ENCODE measurements at regions not wholly inside any gene's neighbourhood (a gene's known extent, or its start where the extent isn't known, plus 50 kb on each side); places are given as distances from the start of the nearest gene placed in this dataset.

- Histone ChIP-seq H3F3A (ENCODE audit: low read depth) (no peaks in the 10 kb centered on the region), H3K4me1 (ENCODE audit: insufficient read depth, low read length, poor library complexity, severe bottlenecking) (no peaks in the 10 kb centered on the region), H3K4me3 (ENCODE audit: low read length, poor library complexity, severe bottlenecking) (no peak overlapping the region), H4K20me1 (ENCODE audit: insufficient read depth, low read length, poor library complexity, severe bottlenecking) (no peaks in the 10 kb centered on the region), H3K27me3 (ENCODE audit: insufficient read depth, low read length, poor library complexity, severe bottlenecking) (no peaks in the 10 kb centered on the region), H2AFZ (ENCODE audit: low read length) (no peak overlapping the region), H3K9me2 (replicated peaks; ENCODE audit: low read depth, low read length) (no peaks in the 10 kb centered on the region), H3K36me3 (ENCODE audit: insufficient read depth, low read length) (no peaks in the 10 kb centered on the region), H3K79me2 (ENCODE audit: insufficient read depth, low read length) (no peaks in the 10 kb centered on the region), H3K4me2 (ENCODE audit: low read depth, low read length, poor library complexity, severe bottlenecking) (no peak overlapping the region), H3K9ac (ENCODE audit: low read depth, low read length, poor library complexity, severe bottlenecking) (no peak overlapping the region), H3K9me3 (ENCODE audit: insufficient read depth, low read depth, low read length) (no peaks in the 10 kb centered on the region)
- TF ChIP-seq EZH2phosphoT487 (IDR thresholded peaks at IDR 0.05; ENCODE audit: borderline replicate concordance), result no peak
- TF ChIP-seq, protein P1, sequence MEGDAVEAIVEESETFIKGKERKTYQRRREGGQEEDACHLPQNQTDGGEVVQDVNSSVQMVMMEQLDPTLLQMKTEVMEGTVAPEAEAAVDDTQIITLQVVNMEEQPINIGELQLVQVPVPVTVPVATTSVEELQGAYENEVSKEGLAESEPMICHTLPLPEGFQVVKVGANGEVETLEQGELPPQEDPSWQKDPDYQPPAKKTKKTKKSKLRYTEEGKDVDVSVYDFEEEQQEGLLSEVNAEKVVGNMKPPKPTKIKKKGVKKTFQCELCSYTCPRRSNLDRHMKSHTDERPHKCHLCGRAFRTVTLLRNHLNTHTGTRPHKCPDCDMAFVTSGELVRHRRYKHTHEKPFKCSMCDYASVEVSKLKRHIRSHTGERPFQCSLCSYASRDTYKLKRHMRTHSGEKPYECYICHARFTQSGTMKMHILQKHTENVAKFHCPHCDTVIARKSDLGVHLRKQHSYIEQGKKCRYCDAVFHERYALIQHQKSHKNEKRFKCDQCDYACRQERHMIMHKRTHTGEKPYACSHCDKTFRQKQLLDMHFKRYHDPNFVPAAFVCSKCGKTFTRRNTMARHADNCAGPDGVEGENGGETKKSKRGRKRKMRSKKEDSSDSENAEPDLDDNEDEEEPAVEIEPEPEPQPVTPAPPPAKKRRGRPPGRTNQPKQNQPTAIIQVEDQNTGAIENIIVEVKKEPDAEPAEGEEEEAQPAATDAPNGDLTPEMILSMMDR (conservative IDR thresholded peaks at IDR 0.05; ENCODE audit: low read length), result no peak
These were observed 100.6 kb downstream of the LIPG start for GRCh38 chr18:49662506-49662905.

DNA sequence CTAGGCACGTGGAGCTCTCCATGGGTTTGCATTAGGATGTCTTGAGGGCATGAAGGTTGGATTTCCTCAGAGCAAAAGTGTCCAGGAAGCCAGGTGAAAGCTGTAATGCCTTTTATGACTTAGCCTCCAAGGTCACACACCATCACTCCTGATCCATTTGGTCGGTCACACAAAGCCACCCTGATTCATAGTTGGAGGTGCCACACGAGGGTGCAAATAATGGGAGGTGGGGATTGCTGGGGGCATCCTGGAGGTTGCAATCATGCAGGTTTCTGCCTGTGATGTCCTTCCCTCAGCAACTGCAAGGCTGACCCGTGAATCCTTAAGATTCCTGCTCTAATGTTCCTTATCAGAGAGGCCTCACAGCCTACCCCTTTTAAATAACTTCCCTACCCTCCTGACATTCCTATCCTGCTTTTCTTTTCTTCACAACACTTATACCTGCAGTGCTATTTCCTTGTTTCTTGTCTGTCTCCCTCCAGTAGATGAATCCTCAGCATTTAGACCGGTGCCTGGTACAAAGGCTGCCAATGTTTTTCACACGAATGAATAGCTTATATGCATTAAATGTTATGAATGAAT, 97.1 kb downstream of the LIPG start:
- no peak overlapping the region for H2AFZ ChIP-seq (ENCODE audit: low read length)
- no peaks in the 10 kb centered on the region for H3K79me2 ChIP-seq (ENCODE audit: insufficient read depth, low read length)
- H3K9me2 ChIP-seq (replicated peaks; ENCODE audit: low read depth, low read length), result no peaks in the 10 kb centered on the region
- H3K4me2 ChIP-seq (ENCODE audit: low read depth, low read length, poor library complexity, severe bottlenecking), result no peak overlapping the region
- no peaks in the 10 kb centered on the region for H3K36me3 ChIP-seq (ENCODE audit: insufficient read depth, low read length)
- H3K27me3 ChIP-seq (ENCODE audit: insufficient read depth, low read length, poor library complexity, severe bottlenecking), result no peaks in the 10 kb centered on the region
- H3K4me3 ChIP-seq (ENCODE audit: low read length, poor library complexity, severe bottlenecking), result no peak overlapping the region
- H4K20me1 ChIP-seq (ENCODE audit: insufficient read depth, low read length, poor library complexity, severe bottlenecking), result no peaks in the 10 kb centered on the region
- H3K9me3 ChIP-seq (ENCODE audit: insufficient read depth, low read depth, low read length), result no peaks in the 10 kb centered on the region
- TF ChIP-seq, protein P1 (conservative IDR thresholded peaks at IDR 0.05; ENCODE audit: low read length), result no peak
- TF ChIP-seq EZH2phosphoT487 (IDR thresholded peaks at IDR 0.05; ENCODE audit: borderline replicate concordance), result no peak
- no peak overlapping the region for H3K9ac ChIP-seq (ENCODE audit: low read depth, low read length, poor library complexity, severe bottlenecking)
- H3F3A ChIP-seq (ENCODE audit: low read depth), result no peaks in the 10 kb centered on the region
- H3K4me1 ChIP-seq (ENCODE audit: insufficient read depth, low read length, poor library complexity, severe bottlenecking), result peaks cover 6% of the 10 kb centered on the region

- H3K4me3 ChIP-seq (ENCODE audit: low read length, poor library complexity, severe bottlenecking), result no peak overlapping the region
- H3K9ac ChIP-seq (ENCODE audit: low read depth, low read length, poor library complexity, severe bottlenecking), result no peak overlapping the region
- H3F3A ChIP-seq (ENCODE audit: low read depth), result no peaks in the 10 kb centered on the region
These were observed 94.3 kb downstream of the LIPG start for GRCh38 chr18:49656073-49656692.

More at GRCh38 chr18:49656073-49656692, 94.3 kb downstream of the LIPG start:
- no peak for TF ChIP-seq EZH2phosphoT487 (IDR thresholded peaks at IDR 0.05; ENCODE audit: borderline replicate concordance)
- TF ChIP-seq, protein P1 (conservative IDR thresholded peaks at IDR 0.05; ENCODE audit: low read length), result no peak
- no peaks in the 10 kb centered on the region for H3K9me3 ChIP-seq (ENCODE audit: insufficient read depth, low read depth, low read length)
- no peaks in the 10 kb centered on the region for H3K36me3 ChIP-seq (ENCODE audit: insufficient read depth, low read length)
- no peaks in the 10 kb centered on the region for H3K79me2 ChIP-seq (ENCODE audit: insufficient read depth, low read length)
- no peaks in the 10 kb centered on the region for H3K9me2 ChIP-seq (replicated peaks; ENCODE audit: low read depth, low read length)
- H3K27me3 ChIP-seq (ENCODE audit: insufficient read depth, low read length, poor library complexity, severe bottlenecking), result no peaks in the 10 kb centered on the region
- peaks cover 6% of the 10 kb centered on the region for H3K4me1 ChIP-seq (ENCODE audit: insufficient read depth, low read length, poor library complexity, severe bottlenecking)
- H3K4me2 ChIP-seq (ENCODE audit: low read depth, low read length, poor library complexity, severe bottlenecking), result no peak overlapping the region
- H2AFZ ChIP-seq (ENCODE audit: low read length), result no peak overlapping the region
- no peaks in the 10 kb centered on the region for H4K20me1 ChIP-seq (ENCODE audit: insufficient read depth, low read length, poor library complexity, severe bottlenecking)
